Neutrophil (primary cell): ENCODE measurements at regions not wholly inside any gene's neighbourhood (a gene's known extent, or its start where the extent isn't known, plus 50 kb on each side); places are given as distances from the start of the nearest gene placed in this dataset.

Source experiments
- H3K27ac ChIP-seq: fragments of 200-600 bp; sonication (generic); 2 replicates; pipeline ENCODE4 v1.5.1; 2016; ENCODE audit warnings: mild to moderate bottlenecking, moderate library complexity
- H3K27me3 ChIP-seq: fragments of 200-600 bp; sonication (generic); 2 replicates; pipeline ENCODE4 v1.6.0; 2016; ENCODE audit warnings: mild to moderate bottlenecking
- H3K36me3 ChIP-seq: fragments of 200-600 bp; sonication (generic); 2 replicates; pipeline ENCODE4 v1.5.1; 2017
- H3K4me1 ChIP-seq, 2 experiments: fragments of 200-600 bp in 1 of 2; sonication (generic) in 1 of 2; 1 replicate in 1 of 2; 2 replicates in 1 of 2; pipeline versions ENCODE4 v1.5.1 to v1.6.1; 2013 to 2016; ENCODE audit warnings: low read depth in 1 of 2, low read length in 1 of 2, mild to moderate bottlenecking in 1 of 2, moderate library complexity in 1 of 2; ENCODE audit not compliant: control insufficient read depth in 1 of 2, insufficient read depth in 1 of 2
- H3K4me3 ChIP-seq, 2 experiments: fragments of 200-600 bp in 1 of 2; sonication (generic) in 1 of 2; 1 replicate in 1 of 2; 2 replicates in 1 of 2; pipeline ENCODE4 v1.5.1; 2013 to 2016; ENCODE audit warnings: low read depth in 1 of 2, low read length in 1 of 2, mild to moderate bottlenecking in 1 of 2, moderate library complexity in 1 of 2
- H3K9me3 ChIP-seq: fragments of 200-600 bp; sonication (generic); 2 replicates; pipeline ENCODE4 v1.5.1; 2016
- CTCF ChIP-seq: fragments of 200-600 bp; sonication (generic); IDR thresholded peaks from 2 replicates; pipeline ENCODE4 v1.5.1; 2016; ENCODE audit warnings: antibody characterized with exemption

GRCh38 chr2:158889135-158889853 is 79.1 kb upstream of the TANC1 start:
- H3K36me3 ChIP-seq = no peaks in the 10 kb centered on the region
- no peaks in the 10 kb centered on the region for H3K4me1 ChIP-seq
- no peak overlapping the region for H3K27ac ChIP-seq

DNA sequence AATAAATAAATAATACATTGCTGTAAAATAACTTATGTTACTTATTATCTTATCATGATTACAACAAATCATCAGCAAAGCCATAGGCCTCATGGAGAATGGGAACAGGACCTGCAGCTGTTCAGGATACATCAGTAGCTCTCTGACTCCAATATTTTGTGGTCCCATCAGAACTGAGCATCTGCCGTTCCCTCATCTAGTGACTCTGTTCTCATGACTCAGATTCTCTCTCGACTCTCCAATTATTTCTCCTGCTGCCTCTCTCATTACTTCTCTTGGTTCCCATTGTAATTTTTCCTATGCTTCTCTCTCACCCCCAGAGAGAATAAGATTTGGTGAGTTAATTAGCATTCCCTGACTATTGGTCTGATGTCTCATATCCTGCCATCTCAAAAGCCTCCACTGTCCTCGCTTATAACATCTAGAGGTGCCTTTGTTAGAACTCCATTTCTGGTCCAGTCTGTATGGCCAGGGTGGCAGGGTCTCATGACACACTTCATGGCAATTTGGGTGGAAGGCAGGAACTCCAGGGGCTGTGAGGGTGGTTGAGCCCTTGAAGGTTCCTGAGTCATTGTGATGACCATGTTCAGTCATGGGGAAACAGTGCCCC is 78.0 kb upstream of the TANC1 start:
- Histone ChIP-seq H3K27me3 (no peaks in the 10 kb centered on the region), H3K4me3 (no peak overlapping the region), H3K36me3 (no peaks in the 10 kb centered on the region), H3K27ac (no peak overlapping the region), H3K4me1 (no peaks in the 10 kb centered on the region), H3K9me3 (no peaks in the 10 kb centered on the region)
- no peak for TF ChIP-seq CTCF

More at GRCh38 chr2:158889135-158889853, 79.1 kb upstream of the TANC1 start:
- Histone ChIP-seq H3K4me3 (no peak overlapping the region), H3K27me3 (no peaks in the 10 kb centered on the region), H3K9me3 (no peaks in the 10 kb centered on the region)
- no peak for TF ChIP-seq CTCF

GRCh38 chr2:158893026-158893425 is 75.4 kb upstream of the TANC1 start:
- Histone ChIP-seq H3K27ac (no peak overlapping the region), H3K4me3 (no peak overlapping the region), H3K36me3 (no peaks in the 10 kb centered on the region), H3K9me3 (no peaks in the 10 kb centered on the region), H3K27me3 (no peaks in the 10 kb centered on the region), H3K4me1 (no peaks in the 10 kb centered on the region)
- TF ChIP-seq CTCF = no peak

DNA sequence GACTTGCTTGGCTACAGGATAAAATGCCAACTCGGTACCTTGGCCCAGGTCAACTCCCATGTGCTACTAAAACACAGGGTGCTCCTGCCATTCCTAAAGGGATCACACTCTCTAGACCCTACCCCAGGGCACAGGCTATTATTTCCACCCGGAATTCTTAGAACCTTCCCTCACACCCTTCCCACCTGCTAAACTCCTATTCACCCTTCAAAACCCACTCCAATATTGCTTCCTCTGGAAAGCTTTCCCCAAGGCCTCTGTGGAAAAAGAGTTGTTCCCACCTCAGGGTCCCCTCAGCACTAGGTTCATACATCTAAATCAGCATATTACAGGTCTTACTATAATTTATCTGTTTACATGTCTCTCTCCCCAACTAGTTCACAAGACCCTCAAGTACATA is 75.0 kb upstream of the TANC1 start:
- Histone ChIP-seq H3K27ac (no peak overlapping the region), H3K4me1 (no peaks in the 10 kb centered on the region), H3K36me3 (no peaks in the 10 kb centered on the region), H3K4me3 (no peak overlapping the region), H3K9me3 (no peaks in the 10 kb centered on the region), H3K27me3 (no peaks in the 10 kb centered on the region)
- TF ChIP-seq CTCF = no peak

DNA sequence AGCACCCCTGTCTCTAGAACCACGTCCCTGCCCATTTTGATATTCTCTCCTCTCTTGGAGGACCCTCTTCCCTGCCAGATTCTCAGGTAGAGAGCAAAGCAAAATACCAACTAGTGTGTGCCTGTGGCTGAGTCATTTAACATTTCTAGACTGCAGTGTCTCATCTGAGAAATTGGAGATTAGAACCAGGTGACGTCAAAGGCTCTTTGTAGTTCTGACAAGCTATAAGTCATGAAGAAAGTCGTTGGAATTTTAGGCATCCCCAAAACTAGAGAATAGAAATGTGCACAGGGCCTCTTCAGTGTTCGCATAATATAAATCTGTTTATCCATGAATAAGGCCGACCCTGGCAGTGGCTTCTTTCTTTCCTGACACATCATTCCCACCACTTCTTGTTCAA is 74.4 kb upstream of the TANC1 start:
- no peak for TF ChIP-seq CTCF
- Histone ChIP-seq H3K4me1 (no peaks in the 10 kb centered on the region), H3K27ac (no peak overlapping the region)

More for the DNA sequence above, 74.4 kb upstream of the TANC1 start:
- H3K27me3 ChIP-seq = no peaks in the 10 kb centered on the region
- no peaks in the 10 kb centered on the region for H3K9me3 ChIP-seq
- H3K36me3 ChIP-seq = no peaks in the 10 kb centered on the region
- H3K4me3 ChIP-seq = no peak overlapping the region
